Activated naive CD8-positive, alpha-beta T cell treated with anti-CD3 and anti-CD28 coated beads, Interleukin-2, amount 10 ng/mL, durations not matched to agents 7 days and 5 days (primary cell): ENCODE measurements at regions not wholly inside any gene's neighbourhood (a gene's known extent, or its start where the extent isn't known, plus 50 kb on each side); places are given as distances from the start of the nearest gene placed in this dataset.
"Not testable (repeated sequence)": the region's sequence is repeated elsewhere in the genome, so short reads cannot be mapped to it uniquely, and the experiment has no call there.

ENCODE experiments used
- ATAC-seq: fragments of 150-1000 bp; cut with Tn5 transposase; one replicate; pipeline ENCODE4 v1.10.0; 2021; ENCODE audit warnings: low read depth, moderate library complexity
- POLR2A ChIA-PET: fragments of 350-600 bp; sonication (Branson Sonifier 250); formaldehyde crosslinking; loops from one replicate; lab custom pipeline; 2021; ENCODE audit warnings: antibody characterized with exemption; lab: Charles Lee
- DNase-seq: peaks from one replicate; pipeline ENCODE4 v3.0.0; 2021
- H3K27ac Mint-ChIP-seq: one replicate; pipeline ENCODE4 v1.8.0; 2022; ENCODE audit warnings: mild to moderate bottlenecking, mixed read lengths
- H3K27me3 Mint-ChIP-seq: one replicate; pipeline ENCODE4 v1.8.0; 2022; ENCODE audit warnings: mild to moderate bottlenecking, moderate library complexity, mixed read lengths
- H3K36me3 Mint-ChIP-seq: one replicate; pipeline ENCODE4 v1.8.0; 2021; ENCODE audit warnings: mild to moderate bottlenecking, mixed read lengths
- H3K4me1 Mint-ChIP-seq: one replicate; pipeline ENCODE4 v1.8.0; 2021; ENCODE audit warnings: mixed read lengths
- H3K4me3 Mint-ChIP-seq: one replicate; pipeline ENCODE4 v1.8.0; 2022; ENCODE audit warnings: mild to moderate bottlenecking, moderate library complexity, mixed read lengths
- H3K9me3 Mint-ChIP-seq: one replicate; pipeline ENCODE4 v1.8.0; 2021; ENCODE audit warnings: mixed read lengths

GRCh38 chr3:96351598-96351997 lies 462.8 kb upstream of the EPHA6 start:
- POLR2A ChIA-PET, DNase-seq, H3K4me3 Mint-ChIP-seq, H3K4me1 Mint-ChIP-seq, ATAC-seq, H3K36me3 Mint-ChIP-seq, H3K27ac Mint-ChIP-seq, H3K27me3 Mint-ChIP-seq, H3K9me3 Mint-ChIP-seq: not testable (repeated sequence)

GRCh38 chr3:96354106-96354505 lies 460.3 kb upstream of the EPHA6 start:
- Mint-ChIP-seq H3K27me3 (no peaks in the 10 kb centered on the region), H3K27ac (no peak overlapping the region), H3K9me3 (peaks cover 3% of the 10 kb centered on the region), H3K36me3 (no peaks in the 10 kb centered on the region), H3K4me3 (no peak overlapping the region), H3K4me1 (no peaks in the 10 kb centered on the region)
- POLR2A ChIA-PET: no interaction called here
- DNase-seq (no peak), ATAC-seq (no peak)

GRCh38 chr3:96354742-96355141 lies 459.7 kb upstream of the EPHA6 start:
- no peak overlapping the region for H3K27ac Mint-ChIP-seq
- no peaks in the 10 kb centered on the region for H3K36me3 Mint-ChIP-seq
- H3K9me3 Mint-ChIP-seq: peaks cover 4% of the 10 kb centered on the region
- ATAC-seq (no peak), DNase-seq (no peak)
- no peak overlapping the region for H3K4me3 Mint-ChIP-seq
- H3K27me3 Mint-ChIP-seq: no peaks in the 10 kb centered on the region
- POLR2A ChIA-PET: no interaction called here
- no peaks in the 10 kb centered on the region for H3K4me1 Mint-ChIP-seq

- no peak overlapping the region for H3K27ac Mint-ChIP-seq
- POLR2A ChIA-PET: no interaction called here
- ATAC-seq (no peak), DNase-seq (no peak)
- no peaks in the 10 kb centered on the region for H3K27me3 Mint-ChIP-seq
- H3K9me3 Mint-ChIP-seq: peaks cover 6% of the 10 kb centered on the region
- H3K4me3 Mint-ChIP-seq: no peak overlapping the region
- no peaks in the 10 kb centered on the region for H3K4me1 Mint-ChIP-seq
- H3K36me3 Mint-ChIP-seq: no peaks in the 10 kb centered on the region
These were observed 453.2 kb upstream of the EPHA6 start for GRCh38 chr3:96361241-96361640.

GRCh38 chr3:96370637-96371036 lies 443.8 kb upstream of the EPHA6 start:
- Mint-ChIP-seq H3K9me3 (peaks cover 5% of the 10 kb centered on the region), H3K36me3 (no peaks in the 10 kb centered on the region), H3K27ac (no peak overlapping the region), H3K4me3 (no peak overlapping the region), H3K4me1 (no peaks in the 10 kb centered on the region), H3K27me3 (no peaks in the 10 kb centered on the region)
- POLR2A ChIA-PET: no interaction called here
- ATAC-seq (no peak), DNase-seq (no peak)

GRCh38 chr3:96410006-96410730 lies 404.2 kb upstream of the EPHA6 start:
- POLR2A ChIA-PET: no interaction called here
- Mint-ChIP-seq H3K27me3 (no peaks in the 10 kb centered on the region), H3K4me3 (no peak overlapping the region), H3K36me3 (no peaks in the 10 kb centered on the region), H3K4me1 (no peaks in the 10 kb centered on the region), H3K27ac (no peak overlapping the region), H3K9me3 (peaks cover 6% of the 10 kb centered on the region)
- ATAC-seq (no peak), DNase-seq (no peak)

- Mint-ChIP-seq H3K4me1 (no peaks in the 10 kb centered on the region), H3K9me3 (no peaks in the 10 kb centered on the region), H3K4me3 (no peak overlapping the region), H3K36me3 (no peaks in the 10 kb centered on the region), H3K27ac (no peak overlapping the region), H3K27me3 (no peaks in the 10 kb centered on the region)
- POLR2A ChIA-PET: no interaction called here
- DNase-seq: no peak
- no peak for ATAC-seq
These were observed 397.7 kb upstream of the EPHA6 start for GRCh38 chr3:96416549-96417255.

- H3K9me3 Mint-ChIP-seq: peaks cover 1% of the 10 kb centered on the region
- no peak for DNase-seq
These were observed 386.3 kb upstream of the EPHA6 start for GRCh38 chr3:96428097-96428496.

GRCh38 chr3:96430079-96430478 lies 384.3 kb upstream of the EPHA6 start:
- ATAC-seq (no peak), DNase-seq (no peak)
- Mint-ChIP-seq H3K9me3 (peaks cover 1% of the 10 kb centered on the region), H3K27ac (no peak overlapping the region), H3K4me3 (no peak overlapping the region), H3K36me3 (no peaks in the 10 kb centered on the region), H3K4me1 (no peaks in the 10 kb centered on the region), H3K27me3 (no peaks in the 10 kb centered on the region)
- POLR2A ChIA-PET: no interaction called here

More at GRCh38 chr3:96428097-96428496, 386.3 kb upstream of the EPHA6 start:
- Mint-ChIP-seq H3K4me3 (no peak overlapping the region), H3K27me3 (no peaks in the 10 kb centered on the region), H3K36me3 (no peaks in the 10 kb centered on the region), H3K27ac (no peak overlapping the region), H3K4me1 (no peaks in the 10 kb centered on the region)
- POLR2A ChIA-PET: no interaction called here
- no peak for ATAC-seq

- no peak overlapping the region for H3K27ac Mint-ChIP-seq
- ATAC-seq (no peak), DNase-seq (no peak)
- no peaks in the 10 kb centered on the region for H3K27me3 Mint-ChIP-seq
- H3K4me1 Mint-ChIP-seq: no peaks in the 10 kb centered on the region
- POLR2A ChIA-PET: no interaction called here
- H3K9me3 Mint-ChIP-seq: peaks cover 1% of the 10 kb centered on the region
- H3K4me3 Mint-ChIP-seq: no peak overlapping the region
- H3K36me3 Mint-ChIP-seq: no peaks in the 10 kb centered on the region
These were observed 379.7 kb upstream of the EPHA6 start for GRCh38 chr3:96434651-96435050.

- Mint-ChIP-seq H3K36me3 (no peaks in the 10 kb centered on the region), H3K4me3 (no peak overlapping the region), H3K27me3 (no peaks in the 10 kb centered on the region), H3K4me1 (no peaks in the 10 kb centered on the region), H3K27ac (no peak overlapping the region), H3K9me3 (peaks cover 4% of the 10 kb centered on the region)
- no peak for DNase-seq
- POLR2A ChIA-PET: no interaction called here
- ATAC-seq: no peak
These were observed 365.0 kb upstream of the EPHA6 start for GRCh38 chr3:96449346-96449745.

GRCh38 chr3:96449803-96450202 lies 364.6 kb upstream of the EPHA6 start:
- H3K27ac Mint-ChIP-seq: no peak overlapping the region
- no peaks in the 10 kb centered on the region for H3K36me3 Mint-ChIP-seq
- peaks cover 4% of the 10 kb centered on the region for H3K9me3 Mint-ChIP-seq
- H3K4me1 Mint-ChIP-seq: no peaks in the 10 kb centered on the region
- no peak for DNase-seq
- no peaks in the 10 kb centered on the region for H3K27me3 Mint-ChIP-seq
- no peak overlapping the region for H3K4me3 Mint-ChIP-seq
- POLR2A ChIA-PET: no interaction called here
- ATAC-seq: no peak

- POLR2A ChIA-PET: no interaction called here
- H3K4me3 Mint-ChIP-seq: no peak overlapping the region
- no peaks in the 10 kb centered on the region for H3K36me3 Mint-ChIP-seq
- H3K27me3 Mint-ChIP-seq: no peaks in the 10 kb centered on the region
- peaks cover 4% of the 10 kb centered on the region for H3K9me3 Mint-ChIP-seq
- DNase-seq (no peak), ATAC-seq (no peak)
- no peaks in the 10 kb centered on the region for H3K4me1 Mint-ChIP-seq
- H3K27ac Mint-ChIP-seq: no peak overlapping the region
These were observed 363.7 kb upstream of the EPHA6 start for GRCh38 chr3:96450699-96451098.

- Mint-ChIP-seq H3K4me3 (no peak overlapping the region), H3K27ac (no peak overlapping the region), H3K27me3 (no peaks in the 10 kb centered on the region), H3K4me1 (no peaks in the 10 kb centered on the region), H3K36me3 (no peaks in the 10 kb centered on the region), H3K9me3 (no peaks in the 10 kb centered on the region)
- ATAC-seq (no peak), DNase-seq (no peak)
- POLR2A ChIA-PET: no interaction called here
These were observed 348.9 kb upstream of the EPHA6 start for GRCh38 chr3:96465521-96465920.
